PC-9 (cell line): ENCODE measurements at regions not wholly inside any gene's neighbourhood (a gene's known extent, or its start where the extent isn't known, plus 50 kb on each side); places are given as distances from the start of the nearest gene placed in this dataset.

Experiments used
- EZH2 ChIP-seq: fragments of 200-600 bp; sonication (generic); IDR thresholded peaks from 2 replicates; pipeline ENCODE4 v1.8.0; 2017; ENCODE audit warnings: antibody characterized with exemption, low read depth
- TF ChIP-seq, protein P1 (sequence below): fragments of 200-600 bp; sonication (generic); conservative IDR thresholded peaks from 2 replicates; pipeline ENCODE4 v1.6.1; 2017; ENCODE audit warnings: mixed run types, antibody characterized with exemption, mild to moderate bottlenecking, moderate library complexity

DNA sequence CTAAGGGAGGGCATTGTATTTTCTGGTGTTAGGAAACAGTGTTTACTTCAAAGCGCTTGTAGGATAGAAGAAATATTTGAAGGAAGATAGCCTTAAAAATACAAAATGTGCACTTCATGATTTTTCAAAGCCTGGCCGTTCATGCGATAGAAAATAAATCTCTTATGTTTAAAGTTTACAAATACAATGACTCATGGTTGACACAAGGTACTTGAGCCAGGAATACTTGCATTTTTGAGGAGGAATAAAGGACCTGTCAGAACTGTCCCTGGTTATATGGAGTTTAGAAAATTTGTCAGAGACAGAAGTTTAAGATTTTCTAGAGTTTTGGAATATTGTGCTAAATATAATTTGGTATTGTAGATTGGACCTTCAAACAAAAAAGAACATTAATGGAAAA, 1223.2 kb upstream of the SLC10A2 start:
- TF ChIP-seq, protein P1, sequence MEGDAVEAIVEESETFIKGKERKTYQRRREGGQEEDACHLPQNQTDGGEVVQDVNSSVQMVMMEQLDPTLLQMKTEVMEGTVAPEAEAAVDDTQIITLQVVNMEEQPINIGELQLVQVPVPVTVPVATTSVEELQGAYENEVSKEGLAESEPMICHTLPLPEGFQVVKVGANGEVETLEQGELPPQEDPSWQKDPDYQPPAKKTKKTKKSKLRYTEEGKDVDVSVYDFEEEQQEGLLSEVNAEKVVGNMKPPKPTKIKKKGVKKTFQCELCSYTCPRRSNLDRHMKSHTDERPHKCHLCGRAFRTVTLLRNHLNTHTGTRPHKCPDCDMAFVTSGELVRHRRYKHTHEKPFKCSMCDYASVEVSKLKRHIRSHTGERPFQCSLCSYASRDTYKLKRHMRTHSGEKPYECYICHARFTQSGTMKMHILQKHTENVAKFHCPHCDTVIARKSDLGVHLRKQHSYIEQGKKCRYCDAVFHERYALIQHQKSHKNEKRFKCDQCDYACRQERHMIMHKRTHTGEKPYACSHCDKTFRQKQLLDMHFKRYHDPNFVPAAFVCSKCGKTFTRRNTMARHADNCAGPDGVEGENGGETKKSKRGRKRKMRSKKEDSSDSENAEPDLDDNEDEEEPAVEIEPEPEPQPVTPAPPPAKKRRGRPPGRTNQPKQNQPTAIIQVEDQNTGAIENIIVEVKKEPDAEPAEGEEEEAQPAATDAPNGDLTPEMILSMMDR = no peak
- TF ChIP-seq EZH2 = no peak
